Breast epithelium (tissue), 3 donors: ENCODE measurements at regions not wholly inside any gene's neighbourhood (a gene's known extent, or its start where the extent isn't known, plus 50 kb on each side); places are given as distances from the start of the nearest gene placed in this dataset.

Experiments
- POLR2A ChIP-seq: fragments of 450-650 bp; IDR thresholded peaks from one replicate; pipeline ENCODE4 v1.6.1; 2016; ENCODE audit warnings: antibody characterized with exemption, mild to moderate bottlenecking, moderate library complexity
- POLR2AphosphoS5 ChIP-seq, 3 donors: sonication (generic); formaldehyde crosslinking; IDR thresholded peaks; one replicate each; pipeline ENCODE4 v1.6.1; 2017; ENCODE audit warnings: antibody characterized with exemption in 3 of 3
- TF ChIP-seq, protein P1 (sequence below), 3 donors: fragments of 450-650 bp; IDR thresholded peaks; one replicate each; pipeline ENCODE4 v1.5.1; 2016 to 2017; ENCODE audit warnings: antibody characterized with exemption in 3 of 3, mild to moderate bottlenecking in 3 of 3, moderate library complexity in 3 of 3

GRCh38 chr5:166373817-166374216 lies 1917.6 kb upstream of the WWC1 start:
- TF ChIP-seq POLR2AphosphoS5 (IDR thresholded peaks at IDR 0.05) (no peak), POLR2A (no peak)
- TF ChIP-seq, protein P1, sequence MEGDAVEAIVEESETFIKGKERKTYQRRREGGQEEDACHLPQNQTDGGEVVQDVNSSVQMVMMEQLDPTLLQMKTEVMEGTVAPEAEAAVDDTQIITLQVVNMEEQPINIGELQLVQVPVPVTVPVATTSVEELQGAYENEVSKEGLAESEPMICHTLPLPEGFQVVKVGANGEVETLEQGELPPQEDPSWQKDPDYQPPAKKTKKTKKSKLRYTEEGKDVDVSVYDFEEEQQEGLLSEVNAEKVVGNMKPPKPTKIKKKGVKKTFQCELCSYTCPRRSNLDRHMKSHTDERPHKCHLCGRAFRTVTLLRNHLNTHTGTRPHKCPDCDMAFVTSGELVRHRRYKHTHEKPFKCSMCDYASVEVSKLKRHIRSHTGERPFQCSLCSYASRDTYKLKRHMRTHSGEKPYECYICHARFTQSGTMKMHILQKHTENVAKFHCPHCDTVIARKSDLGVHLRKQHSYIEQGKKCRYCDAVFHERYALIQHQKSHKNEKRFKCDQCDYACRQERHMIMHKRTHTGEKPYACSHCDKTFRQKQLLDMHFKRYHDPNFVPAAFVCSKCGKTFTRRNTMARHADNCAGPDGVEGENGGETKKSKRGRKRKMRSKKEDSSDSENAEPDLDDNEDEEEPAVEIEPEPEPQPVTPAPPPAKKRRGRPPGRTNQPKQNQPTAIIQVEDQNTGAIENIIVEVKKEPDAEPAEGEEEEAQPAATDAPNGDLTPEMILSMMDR (IDR thresholded peaks at IDR 0.05), result no peak
